Glutamatergic neuron (in vitro differentiated cells): ENCODE measurements at regions not wholly inside any gene's neighbourhood (a gene's known extent, or its start where the extent isn't known, plus 50 kb on each side); places are given as distances from the start of the nearest gene placed in this dataset.

Source experiments
- DNase-seq: peaks from one replicate; pipeline ENCODE4 v3.0.0; 2022
- H3K27ac Mint-ChIP-seq: one replicate; pipeline ENCODE4 v1.8.0; 2020; ENCODE audit warnings: mild to moderate bottlenecking, mixed read lengths, inconsistent platforms; ENCODE audit not compliant: unreplicated experiment
- H3K27me3 Mint-ChIP-seq: one replicate; pipeline ENCODE4 v1.8.0; 2020; ENCODE audit warnings: mild to moderate bottlenecking, moderate library complexity, mixed read lengths, inconsistent platforms; ENCODE audit not compliant: unreplicated experiment
- H3K36me3 Mint-ChIP-seq: one replicate; pipeline ENCODE4 v1.8.0; 2020; ENCODE audit warnings: mild to moderate bottlenecking, mixed read lengths, inconsistent platforms; ENCODE audit not compliant: unreplicated experiment
- H3K4me1 Mint-ChIP-seq: one replicate; pipeline ENCODE4 v1.8.0; 2020; ENCODE audit warnings: mild to moderate bottlenecking, low read depth, mixed read lengths, inconsistent platforms; ENCODE audit not compliant: unreplicated experiment
- H3K4me3 Mint-ChIP-seq: one replicate; pipeline ENCODE4 v1.8.0; 2020; ENCODE audit warnings: mild to moderate bottlenecking, mixed read lengths, inconsistent platforms; ENCODE audit not compliant: unreplicated experiment
- H3K9me3 Mint-ChIP-seq: one replicate; pipeline ENCODE4 v1.8.0; 2020; ENCODE audit warnings: mild to moderate bottlenecking, moderate library complexity, mixed read lengths, inconsistent platforms; ENCODE audit not compliant: unreplicated experiment
- CTCF ChIP-seq: fragments of 200-600 bp; sonication (generic); IDR thresholded peaks from one replicate; pipeline ENCODE4 v1.5.0; 2021; ENCODE audit not compliant: partially characterized antibody, unreplicated experiment

- TF ChIP-seq CTCF = no peak
- DNase-seq = no peak
- Mint-ChIP-seq H3K36me3 (peaks cover 4% of the 10 kb centered on the region), H3K4me1 (peaks cover 40% of the 10 kb centered on the region), H3K4me3 (no peak overlapping the region), H3K27me3 (peaks cover 16% of the 10 kb centered on the region), H3K27ac (no peak overlapping the region), H3K9me3 (peaks cover 14% of the 10 kb centered on the region)
Measured at GRCh38 chr17:79513820-79514535, 96.9 kb downstream of the RBFOX3 start.

DNA sequence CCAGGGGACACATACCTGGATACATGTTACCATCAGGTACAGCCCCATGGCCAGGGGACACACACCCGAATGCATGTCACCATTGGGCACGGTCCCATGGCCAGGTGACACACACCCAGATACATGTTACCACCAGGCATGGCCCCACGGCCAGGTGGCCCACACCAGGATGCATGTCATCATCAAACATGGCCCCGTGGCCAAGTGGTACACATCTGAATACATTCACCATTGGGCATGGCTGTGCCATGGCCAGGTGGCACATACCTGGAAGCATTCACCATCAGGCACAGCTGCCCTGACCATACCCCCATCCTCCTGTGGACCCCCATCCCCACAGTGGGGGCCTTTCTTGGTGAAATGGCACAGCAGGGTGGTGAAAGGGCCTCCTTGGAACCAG lies 97.6 kb downstream of the RBFOX3 start:
- DNase-seq = no peak
- TF ChIP-seq CTCF = no peak
- no peak overlapping the region for H3K27ac Mint-ChIP-seq

DNA sequence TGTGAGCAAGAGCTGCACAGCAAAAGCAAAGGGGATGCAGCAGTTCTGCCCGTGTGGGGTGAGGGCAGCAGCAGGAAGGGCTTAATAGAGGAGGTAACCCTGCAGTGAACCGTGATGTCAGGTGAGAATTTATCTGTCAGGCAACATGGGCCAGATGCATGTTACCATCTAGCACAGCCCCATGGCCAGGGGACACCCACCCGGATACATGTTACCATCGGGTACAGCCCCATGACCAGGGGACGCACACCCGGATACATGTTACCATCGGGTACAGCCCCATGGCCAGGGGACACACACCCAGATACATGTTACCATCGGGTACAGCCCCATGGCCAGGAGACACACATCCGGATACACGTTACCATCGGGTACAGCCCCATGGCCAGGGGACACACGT lies 99.4 kb downstream of the RBFOX3 start:
- Mint-ChIP-seq H3K27me3 (peaks cover 13% of the 10 kb centered on the region), H3K4me1 (peaks cover 20% of the 10 kb centered on the region), H3K36me3 (peaks cover 4% of the 10 kb centered on the region), H3K9me3 (peaks cover 11% of the 10 kb centered on the region), H3K27ac (no peak overlapping the region), H3K4me3 (no peak overlapping the region)
- no peak for TF ChIP-seq CTCF
- no peak for DNase-seq

More for the DNA sequence above, 97.6 kb downstream of the RBFOX3 start:
- H3K36me3 Mint-ChIP-seq = peaks cover 4% of the 10 kb centered on the region
- peaks cover 14% of the 10 kb centered on the region for H3K9me3 Mint-ChIP-seq
- H3K4me1 Mint-ChIP-seq = peaks cover 33% of the 10 kb centered on the region
- no peak overlapping the region for H3K4me3 Mint-ChIP-seq
- peaks cover 16% of the 10 kb centered on the region for H3K27me3 Mint-ChIP-seq

GRCh38 chr17:79510071-79510470 lies 100.8 kb downstream of the RBFOX3 start:
- H3K4me1 Mint-ChIP-seq = peaks cover 15% of the 10 kb centered on the region
- no peak for TF ChIP-seq CTCF
- peaks cover 13% of the 10 kb centered on the region for H3K27me3 Mint-ChIP-seq
- H3K9me3 Mint-ChIP-seq = peaks cover 13% of the 10 kb centered on the region
- H3K36me3 Mint-ChIP-seq = peaks cover 10% of the 10 kb centered on the region
- H3K4me3 Mint-ChIP-seq = no peak overlapping the region
- no peak overlapping the region for H3K27ac Mint-ChIP-seq
- no peak for DNase-seq

DNA sequence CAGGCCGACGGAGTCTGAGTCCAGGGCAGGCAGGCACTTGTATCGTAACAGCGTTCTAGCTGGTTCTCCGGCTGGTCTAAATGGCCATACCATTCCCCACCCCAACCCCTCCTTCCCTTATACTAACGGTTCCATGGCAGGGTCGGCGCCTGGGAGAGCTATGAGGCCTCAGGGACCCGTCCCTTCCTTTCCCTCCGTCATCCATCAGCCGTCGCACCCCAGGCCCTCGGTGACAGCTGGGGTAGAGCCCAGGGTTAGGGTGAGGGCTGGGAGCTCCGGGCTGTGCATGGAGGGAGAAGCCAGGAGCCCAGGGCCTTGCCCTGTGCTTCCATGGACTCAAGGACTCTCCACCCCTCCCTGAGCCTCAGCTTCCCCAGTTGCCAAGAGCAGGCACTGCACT lies 101.4 kb downstream of the RBFOX3 start:
- TF ChIP-seq CTCF = no peak
- Mint-ChIP-seq H3K4me3 (no peak overlapping the region), H3K27me3 (peaks cover 16% of the 10 kb centered on the region), H3K27ac (no peak overlapping the region), H3K4me1 (peaks cover 17% of the 10 kb centered on the region), H3K9me3 (peaks cover 17% of the 10 kb centered on the region), H3K36me3 (peaks cover 10% of the 10 kb centered on the region)
- DNase-seq = no peak
